Loucy (cell line): ENCODE measurements at regions not wholly inside any gene's neighbourhood (a gene's known extent, or its start where the extent isn't known, plus 50 kb on each side); places are given as distances from the start of the nearest gene placed in this dataset.
"Not testable (repeated sequence)": the region's sequence is repeated elsewhere in the genome, so short reads cannot be mapped to it uniquely, and the experiment has no call there.

Source experiments
- CTCF ChIP-seq: fragments of 200-600 bp; sonication (generic); conservative IDR thresholded peaks from 2 replicates; pipeline ENCODE4 v1.5.1; 2014; ENCODE audit warnings: mild to moderate bottlenecking, antibody characterized with exemption, low read length
- EZH2phosphoT487 ChIP-seq: fragments of 200-600 bp; IDR thresholded peaks from 2 replicates; pipeline ENCODE4 v1.6.1; 2018; ENCODE audit warnings: antibody characterized with exemption, mild to moderate bottlenecking, moderate library complexity, borderline replicate concordance

- not testable (repeated sequence) for TF ChIP-seq CTCF, EZH2phosphoT487
Measured at GRCh38 chr7:35910621-35911020, 109.8 kb downstream of the SEPTIN7 start.
